HEK293 (cell line): ENCODE measurements at regions not wholly inside any gene's neighbourhood (a gene's known extent, or its start where the extent isn't known, plus 50 kb on each side); places are given as distances from the start of the nearest gene placed in this dataset.
"Not testable (repeated sequence)": the region's sequence is repeated elsewhere in the genome, so short reads cannot be mapped to it uniquely, and the experiment has no call there.

ENCODE experiments used
- CTCF ChIA-PET: fragments of 350-600 bp; formaldehyde crosslinking; extraction: SDS; loops from one replicate; lab custom pipeline; 2021; ENCODE audit warnings: antibody characterized with exemption; lab: Yijun Ruan, JAX
- POLR2A ChIA-PET: fragments of 300-600 bp; formaldehyde crosslinking; extraction: SDS; loops from one replicate; lab custom pipeline; 2020; ENCODE audit warnings: antibody characterized with exemption, inconsistent platforms; lab: Yijun Ruan, JAX
- H3K27ac ChIP-seq: fragments of 200-500 bp; sonication (Bioruptor generic); 2 replicates; pipeline ENCODE4 v1.5.1; 2014; ENCODE audit warnings: low read depth, low read length, control low read depth, inconsistent platforms; ENCODE audit errors: extremely low read depth
- H3K36me3 ChIP-seq, 2 experiments: fragments of 200-500 bp in 1 of 2; sonication (Bioruptor generic) in 1 of 2; 1 replicate in 1 of 2; 2 replicates in 1 of 2; pipeline ENCODE4 v1.5.1; 2014 to 2017; ENCODE audit warnings: inconsistent platforms in 2 of 2, low read length in 2 of 2; ENCODE audit not compliant: control insufficient read depth in 2 of 2, insufficient read depth in 1 of 2
- H3K4me1 ChIP-seq: fragments of 200-500 bp; sonication (Bioruptor generic); 2 replicates; pipeline ENCODE4 v1.5.1; 2014; ENCODE audit warnings: mild to moderate bottlenecking, low read length, inconsistent platforms; ENCODE audit not compliant: control insufficient read depth, insufficient read depth
- H3K4me3 ChIP-seq: 2 replicates; pipeline ENCODE4 v1.5.1; 2011; ENCODE audit warnings: low read depth, mild to moderate bottlenecking, control low read depth, low read length, moderate library complexity
- H3K9me3 ChIP-seq: fragments of 200-500 bp; sonication (Bioruptor generic); 2 replicates; pipeline ENCODE4 v1.5.1; 2014; ENCODE audit warnings: low read depth, low read length, inconsistent platforms; ENCODE audit not compliant: control insufficient read depth, insufficient read depth
- GFI1B ChIP-seq: fragments of 450-650 bp; formaldehyde crosslinking; IDR thresholded peaks from 2 replicates; pipeline ENCODE4 v1.5.1; 2016; ENCODE audit warnings: missing biosample characterization, missing genetic modification characterization
- GLIS1 ChIP-seq: fragments of 450-650 bp; formaldehyde crosslinking; IDR thresholded peaks from 2 replicates; pipeline ENCODE4 v1.5.1; 2016; ENCODE audit warnings: missing biosample characterization, missing genetic modification characterization
- HIC1 ChIP-seq: fragments of 450-650 bp; formaldehyde crosslinking; IDR thresholded peaks from 2 replicates; pipeline ENCODE4 v1.5.1; 2016; ENCODE audit warnings: missing biosample characterization, missing genetic modification characterization
- KLF1 ChIP-seq: fragments of 450-650 bp; formaldehyde crosslinking; IDR thresholded peaks from 2 replicates; pipeline ENCODE4 v1.5.1; 2016; ENCODE audit warnings: missing biosample characterization, missing genetic modification characterization
- KLF10 ChIP-seq: fragments of 450-650 bp; IDR thresholded peaks from 2 replicates; pipeline ENCODE4 v1.5.1; 2018; ENCODE audit warnings: missing biosample characterization, mild to moderate bottlenecking, missing genetic modification characterization
- KLF7 ChIP-seq: fragments of 450-650 bp; formaldehyde crosslinking; IDR thresholded peaks from 2 replicates; pipeline ENCODE4 v1.5.1; 2016; ENCODE audit warnings: missing biosample characterization, missing genetic modification characterization, borderline replicate concordance
- KLF8 ChIP-seq: fragments of 450-650 bp; formaldehyde crosslinking; IDR thresholded peaks from 2 replicates; pipeline ENCODE4 v1.5.1; 2016; ENCODE audit warnings: missing biosample characterization, missing genetic modification characterization
- KLF9 ChIP-seq: fragments of 450-650 bp; formaldehyde crosslinking; IDR thresholded peaks from 2 replicates; pipeline ENCODE4 v1.5.1; 2016; ENCODE audit warnings: missing biosample characterization, missing genetic modification characterization, low read depth
- SCRT2 ChIP-seq: fragments of 450-650 bp; formaldehyde crosslinking; IDR thresholded peaks from 2 replicates; pipeline ENCODE4 v1.5.1; 2016; ENCODE audit warnings: missing biosample characterization, missing genetic modification characterization
- SP3 ChIP-seq: fragments of 450-650 bp; formaldehyde crosslinking; IDR thresholded peaks from 2 replicates; pipeline ENCODE4 v1.5.1; 2016; ENCODE audit warnings: missing biosample characterization, missing genetic modification characterization
- ZNF473 ChIP-seq: fragments of 450-650 bp; formaldehyde crosslinking; IDR thresholded peaks from 2 replicates; pipeline ENCODE4 v1.5.1; 2017; ENCODE audit warnings: missing biosample characterization, missing genetic modification characterization
- ZNF521 ChIP-seq: fragments of 450-650 bp; formaldehyde crosslinking; IDR thresholded peaks from 2 replicates; pipeline ENCODE4 v1.5.1; 2017; ENCODE audit warnings: missing biosample characterization, mild to moderate bottlenecking, missing genetic modification characterization
- ZNF600 ChIP-seq: fragments of 450-650 bp; formaldehyde crosslinking; IDR thresholded peaks from 2 replicates; pipeline ENCODE4 v1.5.1; 2016; ENCODE audit warnings: missing biosample characterization, missing genetic modification characterization
- ZNF660 ChIP-seq: fragments of 450-650 bp; IDR thresholded peaks from 2 replicates; pipeline ENCODE4 v1.5.1; 2018; ENCODE audit warnings: missing biosample characterization, mild to moderate bottlenecking, missing genetic modification characterization
- ZNF837 ChIP-seq: fragments of 450-650 bp; formaldehyde crosslinking; IDR thresholded peaks from 2 replicates; pipeline ENCODE4 v1.5.1; 2016; ENCODE audit warnings: missing biosample characterization, missing genetic modification characterization
- ZXDB ChIP-seq: fragments of 450-650 bp; formaldehyde crosslinking; IDR thresholded peaks from 2 replicates; pipeline ENCODE4 v1.5.1; 2016; ENCODE audit warnings: missing biosample characterization, missing genetic modification characterization
- TF ChIP-seq, protein P1 (sequence below): fragments of 450-650 bp; IDR thresholded peaks from 2 replicates; pipeline ENCODE4 v1.5.1; 2018; ENCODE audit warnings: missing biosample characterization, missing genetic modification characterization

DNA sequence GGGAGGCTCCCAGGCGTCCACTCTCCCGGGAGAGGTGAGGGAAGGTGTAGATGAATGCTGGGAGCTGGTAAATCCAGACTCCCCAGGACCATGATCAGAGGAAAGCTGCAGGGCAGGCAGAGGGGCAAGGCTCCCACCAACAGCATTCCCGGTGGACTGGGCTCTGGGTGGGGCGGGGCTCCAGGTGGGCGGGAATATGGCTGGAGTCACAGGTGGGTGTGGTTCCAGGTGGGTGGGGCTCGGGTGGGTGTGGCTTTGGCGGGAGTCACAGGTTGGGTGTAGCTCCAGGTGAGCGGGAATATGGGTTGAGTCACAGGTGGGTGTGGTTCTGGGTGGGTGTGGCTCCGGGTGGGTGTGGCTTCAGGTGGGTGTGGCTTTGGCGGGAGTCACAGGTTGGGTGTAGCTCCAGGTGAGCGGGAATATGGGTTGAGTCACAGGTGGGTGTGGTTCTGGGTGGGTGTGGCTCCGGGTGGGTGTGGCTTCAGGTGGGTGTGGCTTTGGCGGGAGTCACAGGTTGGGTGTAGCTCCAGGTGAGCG, 117.7 kb downstream of the FAM53A start:
- H3K9me3 ChIP-seq, H3K4me1 ChIP-seq, H3K36me3 ChIP-seq, POLR2A ChIA-PET, H3K27ac ChIP-seq, H3K4me3 ChIP-seq: not testable (repeated sequence)
- CTCF ChIA-PET = interaction anchor here (0.7 kb wide), 1 partner anchor 210 kb away, joined by 3 read pairs; no protein-coding TSS in a partner anchor
- TF ChIP-seq KLF10 (tag by site-specific recombination) (peak; percentile 88), KLF1 (tag by site-specific recombination) (peak; percentile 97), KLF8 (tag by site-specific recombination) (peak; percentile 99), SP3 (tag by site-specific recombination) (peak; percentile 66), KLF7 (tag by site-specific recombination) (peak; percentile 31; the same call in 1 of the 2 replicates), KLF9 (peak; percentile 100)

GRCh38 chr4:1565598-1566295, 118.4 kb downstream of the FAM53A start:
- CTCF ChIA-PET = no interaction called here
- no peaks in the 10 kb centered on the region for H3K36me3 ChIP-seq
- no peaks in the 10 kb centered on the region for H3K4me1 ChIP-seq
- TF ChIP-seq ZNF600 (tag by site-specific recombination) (0 out of 2 replicates have a peak, but pooled peaks have one; percentile 31), HIC1 (tag by site-specific recombination) (0 out of 2 replicates have a peak, but pooled peaks have one; percentile 17), GLIS1 (tag by site-specific recombination) (peak; percentile 18; the same call in 1 of the 2 replicates), ZNF660 (tag by site-specific recombination) (no peak)
- no peak overlapping the region for H3K27ac ChIP-seq
- H3K4me3 ChIP-seq = no peak overlapping the region
- POLR2A ChIA-PET = no interaction called here
- no peaks in the 10 kb centered on the region for H3K9me3 ChIP-seq

GRCh38 chr4:1564535-1565375, 119.4 kb downstream of the FAM53A start:
- no peaks in the 10 kb centered on the region for H3K4me1 ChIP-seq
- H3K36me3 ChIP-seq = no peaks in the 10 kb centered on the region
- TF ChIP-seq, protein P1, sequence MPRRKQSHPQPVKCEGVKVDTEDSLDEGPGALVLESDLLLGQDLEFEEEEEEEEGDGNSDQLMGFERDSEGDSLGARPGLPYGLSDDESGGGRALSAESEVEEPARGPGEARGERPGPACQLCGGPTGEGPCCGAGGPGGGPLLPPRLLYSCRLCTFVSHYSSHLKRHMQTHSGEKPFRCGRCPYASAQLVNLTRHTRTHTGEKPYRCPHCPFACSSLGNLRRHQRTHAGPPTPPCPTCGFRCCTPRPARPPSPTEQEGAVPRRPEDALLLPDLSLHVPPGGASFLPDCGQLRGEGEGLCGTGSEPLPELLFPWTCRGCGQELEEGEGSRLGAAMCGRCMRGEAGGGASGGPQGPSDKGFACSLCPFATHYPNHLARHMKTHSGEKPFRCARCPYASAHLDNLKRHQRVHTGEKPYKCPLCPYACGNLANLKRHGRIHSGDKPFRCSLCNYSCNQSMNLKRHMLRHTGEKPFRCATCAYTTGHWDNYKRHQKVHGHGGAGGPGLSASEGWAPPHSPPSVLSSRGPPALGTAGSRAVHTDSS = no peak
- TF ChIP-seq ZXDB (tag by site-specific recombination) = no peak
- no peak for TF ChIP-seq SCRT2 (tag by site-specific recombination)
- TF ChIP-seq ZNF473 = no peak
- no peak for TF ChIP-seq ZNF837 (tag by site-specific recombination)
- no peak for TF ChIP-seq ZNF521 (tag by site-specific recombination)
- TF ChIP-seq KLF1 (tag by site-specific recombination) = peak; percentile 40; the same call in 1 of the 2 replicates
- no peak for TF ChIP-seq GFI1B (tag by site-specific recombination)
- H3K9me3 ChIP-seq = no peaks in the 10 kb centered on the region
- no peak overlapping the region for H3K27ac ChIP-seq
- POLR2A ChIA-PET = no interaction called here
- no peak overlapping the region for H3K4me3 ChIP-seq
- CTCF ChIA-PET = no interaction called here
